ENCODE measurements at regions not wholly inside any gene's neighbourhood (a gene's known extent, or its start where the extent isn't known, plus 50 kb on each side); places are given as distances from the start of the nearest gene placed in this dataset.

GRCh38 chr20:57020364-57020763 lies 246.1 kb downstream of the BMP7 start:
- TF ChIP-seq CTCF (conservative IDR thresholded peaks at IDR 0.05; ENCODE audit: low read depth, low read length), result no peak
- no peak for TF ChIP-seq EZH2 (IDR thresholded peaks at IDR 0.05; ENCODE audit: low read length, unreplicated experiment)

All from PC-3 (cell line).